ENCODE measurements at regions not wholly inside any gene's neighbourhood (a gene's known extent, or its start where the extent isn't known, plus 50 kb on each side); places are given as distances from the start of the nearest gene placed in this dataset.

DNA sequence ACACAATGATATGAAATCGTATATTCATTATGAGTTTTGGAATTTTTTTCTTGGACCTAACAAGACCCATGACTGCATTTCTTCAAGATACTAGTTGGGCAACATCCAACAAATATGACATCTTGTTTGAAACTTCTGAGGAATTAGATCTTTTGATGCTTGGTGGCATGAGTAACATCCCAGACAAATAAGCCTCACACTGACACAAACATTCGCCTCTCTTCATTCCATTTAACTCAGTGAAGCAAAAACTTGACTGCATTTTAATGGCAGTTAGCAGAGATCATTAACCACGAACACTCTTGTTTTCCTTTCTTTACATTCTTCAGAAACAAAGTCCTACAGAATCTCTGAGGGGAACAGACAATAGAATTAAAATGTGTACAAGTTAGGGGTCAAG, 758.3 kb downstream of the C12orf50 start:
- H3K27me3 Mint-ChIP-seq: no peaks in the 10 kb centered on the region
- ATAC-seq (no peak), DNase-seq (no peak)
- intact Hi-C loops (cut with micrococcal nuclease): no loop called here
- H3K27ac Mint-ChIP-seq: no peak overlapping the region
- H3K4me3 Mint-ChIP-seq: no peak overlapping the region
- no peaks in the 10 kb centered on the region for H3K4me1 Mint-ChIP-seq (ENCODE audit: low read depth)
- POLR2A ChIA-PET: no interaction called here
- TF ChIP-seq, protein P1, sequence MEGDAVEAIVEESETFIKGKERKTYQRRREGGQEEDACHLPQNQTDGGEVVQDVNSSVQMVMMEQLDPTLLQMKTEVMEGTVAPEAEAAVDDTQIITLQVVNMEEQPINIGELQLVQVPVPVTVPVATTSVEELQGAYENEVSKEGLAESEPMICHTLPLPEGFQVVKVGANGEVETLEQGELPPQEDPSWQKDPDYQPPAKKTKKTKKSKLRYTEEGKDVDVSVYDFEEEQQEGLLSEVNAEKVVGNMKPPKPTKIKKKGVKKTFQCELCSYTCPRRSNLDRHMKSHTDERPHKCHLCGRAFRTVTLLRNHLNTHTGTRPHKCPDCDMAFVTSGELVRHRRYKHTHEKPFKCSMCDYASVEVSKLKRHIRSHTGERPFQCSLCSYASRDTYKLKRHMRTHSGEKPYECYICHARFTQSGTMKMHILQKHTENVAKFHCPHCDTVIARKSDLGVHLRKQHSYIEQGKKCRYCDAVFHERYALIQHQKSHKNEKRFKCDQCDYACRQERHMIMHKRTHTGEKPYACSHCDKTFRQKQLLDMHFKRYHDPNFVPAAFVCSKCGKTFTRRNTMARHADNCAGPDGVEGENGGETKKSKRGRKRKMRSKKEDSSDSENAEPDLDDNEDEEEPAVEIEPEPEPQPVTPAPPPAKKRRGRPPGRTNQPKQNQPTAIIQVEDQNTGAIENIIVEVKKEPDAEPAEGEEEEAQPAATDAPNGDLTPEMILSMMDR (IDR thresholded peaks at IDR 0.05): no peak
- H3K36me3 Mint-ChIP-seq (ENCODE audit: low read depth): no peaks in the 10 kb centered on the region
- H3K9me3 Mint-ChIP-seq: peaks cover 4% of the 10 kb centered on the region
- CTCF ChIA-PET: no interaction called here

DNA sequence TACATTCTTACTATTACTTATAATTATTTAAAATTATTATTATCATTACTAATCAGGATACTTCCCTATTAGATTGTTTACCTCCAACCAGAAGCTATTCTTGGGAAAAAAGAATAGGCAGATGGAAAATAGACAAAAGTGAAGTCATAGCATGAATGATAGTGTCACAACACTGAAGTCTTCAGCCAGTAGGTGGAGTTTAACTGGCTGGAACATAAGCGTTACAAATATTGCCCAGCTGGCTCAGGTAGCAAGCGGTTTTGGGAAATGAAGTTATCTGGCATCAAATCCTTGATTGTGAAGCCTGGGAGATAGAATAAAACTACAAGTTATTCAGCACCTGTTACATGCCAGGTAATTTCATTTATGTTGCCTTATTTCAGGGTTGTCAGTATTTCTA, 762.9 kb downstream of the C12orf50 start:
- CTCF ChIA-PET: no interaction called here
- TF ChIP-seq, protein P1 (IDR thresholded peaks at IDR 0.05): no peak
- intact Hi-C loops (cut with micrococcal nuclease): no loop called here
- Mint-ChIP-seq H3K4me1 (ENCODE audit: low read depth) (no peaks in the 10 kb centered on the region), H3K36me3 (ENCODE audit: low read depth) (no peaks in the 10 kb centered on the region), H3K4me3 (no peak overlapping the region), H3K27ac (no peak overlapping the region), H3K27me3 (no peaks in the 10 kb centered on the region), H3K9me3 (peaks cover 2% of the 10 kb centered on the region)
- ATAC-seq (no peak), DNase-seq (no peak)
- POLR2A ChIA-PET: no interaction called here

DNA sequence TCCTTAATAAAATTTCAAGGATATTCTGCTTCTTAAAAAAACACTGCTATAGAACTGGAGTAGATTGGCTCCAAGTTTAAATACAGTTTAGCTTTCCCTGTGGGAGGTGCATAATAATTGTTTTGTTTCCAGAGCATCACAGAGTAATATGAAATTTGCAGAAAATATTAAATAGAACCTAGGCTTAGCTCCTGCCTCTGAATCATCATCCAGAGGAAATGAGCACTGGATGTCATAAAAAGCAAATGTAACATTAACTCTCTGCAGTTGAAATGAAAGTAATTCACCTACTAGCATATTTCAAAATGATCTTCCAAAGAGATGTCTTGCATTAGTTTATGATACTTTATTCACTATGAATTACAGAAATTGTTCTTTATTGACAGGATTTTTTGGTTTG, 769.8 kb downstream of the C12orf50 start:
- DNase-seq (no peak), ATAC-seq (no peak)
- H3K36me3 Mint-ChIP-seq (ENCODE audit: low read depth): no peaks in the 10 kb centered on the region
- ChIA-PET CTCF (no interaction called here), POLR2A (no interaction called here)
- H3K4me1 Mint-ChIP-seq (ENCODE audit: low read depth): no peaks in the 10 kb centered on the region
- H3K4me3 Mint-ChIP-seq: no peak overlapping the region
- H3K27me3 Mint-ChIP-seq: no peaks in the 10 kb centered on the region
- H3K27ac Mint-ChIP-seq: no peak overlapping the region
- intact Hi-C loops (cut with micrococcal nuclease): no loop called here
- TF ChIP-seq, protein P1 (IDR thresholded peaks at IDR 0.05): no peak
- H3K9me3 Mint-ChIP-seq: peaks cover 2% of the 10 kb centered on the region

DNA sequence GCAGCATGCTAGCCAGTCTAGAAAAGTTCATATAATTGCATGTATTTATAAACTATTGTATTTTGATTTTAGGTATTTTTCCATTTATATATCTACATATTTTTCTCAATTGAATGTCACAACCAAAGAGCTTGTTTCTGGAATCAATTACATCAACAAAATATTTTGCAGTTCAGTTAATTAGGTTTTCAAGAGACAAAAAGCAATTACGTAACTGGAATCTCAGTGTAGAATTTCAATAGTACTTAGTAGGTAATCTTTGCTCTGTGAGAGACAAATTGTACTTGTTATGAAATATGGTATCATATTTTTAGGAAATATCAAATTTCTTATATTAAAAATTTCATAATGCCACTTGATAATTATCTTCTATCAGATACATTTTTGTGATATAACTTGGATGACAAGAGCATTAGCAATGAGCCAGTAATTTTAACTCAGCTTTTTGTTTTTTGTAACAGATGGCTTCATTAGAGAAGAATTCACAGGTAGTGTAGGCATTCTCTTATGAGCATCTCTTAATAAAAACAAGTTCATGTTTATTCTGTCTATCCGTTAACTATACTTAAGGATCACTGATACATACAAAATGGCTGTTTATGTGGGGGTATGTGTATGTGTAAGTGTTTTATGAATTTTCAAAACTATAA, 774.7 kb downstream of the C12orf50 start:
- H3K4me1 Mint-ChIP-seq (ENCODE audit: low read depth): no peaks in the 10 kb centered on the region
- ChIA-PET POLR2A (no interaction called here), CTCF (no interaction called here)
- intact Hi-C loops (cut with micrococcal nuclease): no loop called here
- DNase-seq (no peak), ATAC-seq (no peak)
- no peaks in the 10 kb centered on the region for H3K36me3 Mint-ChIP-seq (ENCODE audit: low read depth)
- TF ChIP-seq, protein P1 (IDR thresholded peaks at IDR 0.05): no peak
- H3K4me3 Mint-ChIP-seq: no peak overlapping the region
- H3K27me3 Mint-ChIP-seq: no peaks in the 10 kb centered on the region
- peaks cover 13% of the 10 kb centered on the region for H3K9me3 Mint-ChIP-seq
- H3K27ac Mint-ChIP-seq: no peak overlapping the region

DNA sequence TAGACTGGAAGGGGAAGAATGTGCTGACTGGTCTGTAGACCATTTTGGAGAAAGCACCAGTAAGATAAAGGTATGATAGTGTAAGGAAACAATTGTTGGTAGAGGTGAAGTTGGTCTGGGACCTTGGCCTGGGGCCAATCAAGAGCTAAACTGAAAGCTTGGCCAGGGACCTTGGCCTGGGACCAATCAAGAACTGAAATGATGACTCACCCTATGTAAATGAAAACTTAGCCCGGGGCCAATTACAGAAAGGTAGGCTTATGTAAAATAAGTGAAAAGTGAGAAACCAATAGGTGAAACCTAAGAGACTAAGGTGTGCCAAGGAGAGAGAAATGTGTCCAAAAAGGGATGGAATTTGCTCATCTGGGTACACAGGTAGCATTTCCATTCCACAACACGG, 776.0 kb downstream of the C12orf50 start:
- no peak for DNase-seq
- Mint-ChIP-seq H3K36me3 (ENCODE audit: low read depth) (no peaks in the 10 kb centered on the region), H3K4me3 (no peak overlapping the region), H3K9me3 (peaks cover 13% of the 10 kb centered on the region), H3K27me3 (no peaks in the 10 kb centered on the region), H3K27ac (no peak overlapping the region), H3K4me1 (ENCODE audit: low read depth) (no peaks in the 10 kb centered on the region)
- ChIA-PET POLR2A (no interaction called here), CTCF (no interaction called here)
- intact Hi-C loops (cut with micrococcal nuclease): no loop called here
- ATAC-seq: no peak
- TF ChIP-seq, protein P1 (IDR thresholded peaks at IDR 0.05): no peak
